SK-N-SH (cell line): ENCODE measurements at regions not wholly inside any gene's neighbourhood (a gene's known extent, or its start where the extent isn't known, plus 50 kb on each side); places are given as distances from the start of the nearest gene placed in this dataset.

Experiments
- CTCF ChIP-seq: fragments of 200-600 bp; sonication (generic); IDR thresholded peaks from 2 replicates; pipeline ENCODE4 v1.6.1; 2017; ENCODE audit warnings: antibody characterized with exemption, mild to moderate bottlenecking, moderate library complexity
- EZH2phosphoT487 ChIP-seq: fragments of 200-600 bp; sonication (generic); IDR thresholded peaks from 2 replicates; pipeline ENCODE4 v1.6.1; 2017; ENCODE audit warnings: low read depth, mixed run types, mild to moderate bottlenecking, antibody characterized with exemption, moderate library complexity, borderline replicate concordance
- GABPA ChIP-seq: IDR thresholded peaks from 2 replicates; pipeline ENCODE4 v1.4.0; 2012; ENCODE audit warnings: low read depth, mild to moderate bottlenecking
- MAX ChIP-seq: IDR thresholded peaks from 2 replicates; pipeline ENCODE4 v1.4.0; 2012; ENCODE audit warnings: low read depth
- PBX3 ChIP-seq: IDR thresholded peaks from 2 replicates; pipeline ENCODE4; 2012
- RAD21 ChIP-seq: IDR thresholded peaks from 2 replicates; pipeline ENCODE4 v1.6.1; 2012; ENCODE audit warnings: mild to moderate bottlenecking, low read length
- REST ChIP-seq: IDR thresholded peaks from 2 replicates; pipeline ENCODE4 v1.6.1; 2012; ENCODE audit warnings: mild to moderate bottlenecking, low read depth, low read length, moderate library complexity
- RFX5 ChIP-seq: IDR thresholded peaks from 2 replicates; pipeline ENCODE4 v1.6.1; 2012; ENCODE audit warnings: mild to moderate bottlenecking, improper control_type of control experiment, low read length
- SMC3 ChIP-seq: IDR thresholded peaks from 2 replicates; pipeline ENCODE4 v1.6.1; 2012; ENCODE audit warnings: low read depth, low read length, improper control_type of control experiment
- TAF1 ChIP-seq: IDR thresholded peaks from 2 replicates; pipeline ENCODE4 v1.6.1; 2012; ENCODE audit warnings: low read depth, mild to moderate bottlenecking, low read length, moderate library complexity, borderline replicate concordance
- ZBTB33 ChIP-seq: IDR thresholded peaks from 2 replicates; pipeline ENCODE4 v1.4.0; 2012; ENCODE audit warnings: low read depth, borderline replicate concordance

- TF ChIP-seq CTCF, result no peak
- no peak for TF ChIP-seq EZH2phosphoT487
- no peak for TF ChIP-seq ZBTB33
- no peak for TF ChIP-seq MAX
- no peak for TF ChIP-seq PBX3
- TF ChIP-seq REST, result no peak
- TF ChIP-seq RAD21, result no peak
- no peak for TF ChIP-seq TAF1
- TF ChIP-seq GABPA, result no peak
- no peak for TF ChIP-seq RFX5
- no peak for TF ChIP-seq SMC3
Observed at GRCh38 chr2:5373200-5373599, 319.0 kb upstream of the SOX11 start.
